ENCODE measurements at regions not wholly inside any gene's neighbourhood (a gene's known extent, or its start where the extent isn't known, plus 50 kb on each side); places are given as distances from the start of the nearest gene placed in this dataset.
"Not testable (repeated sequence)": the region's sequence is repeated elsewhere in the genome, so short reads cannot be mapped to it uniquely, and the experiment has no call there.

DNA sequence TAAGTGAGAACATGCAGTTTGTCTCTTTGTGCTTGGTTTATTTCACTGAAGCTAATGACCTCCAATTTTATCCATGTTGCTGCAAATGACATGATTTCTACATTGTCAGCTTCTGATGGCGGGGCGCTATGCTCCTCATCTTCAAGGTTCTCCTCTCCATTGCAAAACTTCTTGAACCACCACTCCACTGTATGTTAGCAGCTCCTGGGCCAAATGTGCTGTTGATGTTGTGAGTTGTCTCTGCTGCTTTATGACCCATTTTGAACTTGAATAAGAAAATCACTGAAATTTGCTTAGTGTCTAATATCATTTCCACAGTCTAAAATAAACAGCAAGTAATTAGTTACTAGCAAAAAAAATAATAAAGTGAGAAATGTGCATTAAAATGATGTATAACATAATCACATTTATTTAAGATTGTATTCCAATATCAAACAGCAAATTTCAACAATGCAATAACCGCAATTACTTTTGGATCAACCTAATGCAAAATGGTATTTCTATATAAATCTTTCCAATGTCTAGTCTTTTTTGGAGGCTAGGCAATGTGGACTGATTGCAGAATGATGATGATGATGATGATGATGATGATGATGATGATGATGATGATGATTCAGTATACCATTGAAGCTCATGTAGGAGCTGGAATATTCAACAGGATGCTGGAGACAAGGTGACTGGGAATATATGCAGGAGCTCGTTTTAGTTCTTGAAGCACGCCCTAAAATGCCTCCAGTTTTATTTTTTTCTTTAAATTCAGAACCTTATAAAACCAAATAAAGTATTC, 304.9 kb upstream of the KYNU start:
- DNase-seq (ENCODE audit: extremely low spot score): no peak
- ChIA-PET CTCF (no interaction called here), POLR2A (no interaction called here)
- TF ChIP-seq ZNF384 (IDR thresholded peaks at IDR 0.05) (no peak), L3MBTL2 (conservative IDR thresholded peaks at IDR 0.05) (no peak)

DNA sequence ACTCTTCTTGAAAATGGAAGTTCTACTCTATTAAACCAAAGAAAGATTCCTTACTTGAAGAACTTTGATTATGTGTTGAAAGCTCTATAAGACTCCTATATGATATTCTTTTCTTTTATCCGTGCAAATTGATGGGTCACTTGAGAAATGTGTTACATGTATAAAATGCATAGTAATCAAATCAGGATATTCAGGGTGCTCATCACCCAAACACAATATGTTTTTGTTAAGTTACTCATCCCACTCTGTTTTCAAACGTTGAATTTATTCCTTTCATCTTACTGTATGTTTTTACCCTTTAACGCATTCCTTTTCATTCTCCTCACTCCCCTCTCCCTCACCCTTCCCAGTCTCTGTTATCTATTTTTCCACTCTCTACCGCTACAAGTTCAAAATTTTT, 305.5 kb upstream of the KYNU start:
- ChIA-PET POLR2A (no interaction called here), CTCF (no interaction called here)
- no peak for DNase-seq (ENCODE audit: extremely low spot score)
- TF ChIP-seq FOXK2 (IDR thresholded peaks at IDR 0.05) (no peak), ARNT (IDR thresholded peaks at IDR 0.05) (no peak), FOXA1 (IDR thresholded peaks at IDR 0.05) (no peak), CTBP1 (IDR thresholded peaks at IDR 0.05; ENCODE audit: borderline replicate concordance) (no peak), TARDBP (IDR thresholded peaks at IDR 0.05) (no peak), HDGF (IDR thresholded peaks at IDR 0.05; ENCODE audit: borderline replicate concordance) (no peak)

DNA sequence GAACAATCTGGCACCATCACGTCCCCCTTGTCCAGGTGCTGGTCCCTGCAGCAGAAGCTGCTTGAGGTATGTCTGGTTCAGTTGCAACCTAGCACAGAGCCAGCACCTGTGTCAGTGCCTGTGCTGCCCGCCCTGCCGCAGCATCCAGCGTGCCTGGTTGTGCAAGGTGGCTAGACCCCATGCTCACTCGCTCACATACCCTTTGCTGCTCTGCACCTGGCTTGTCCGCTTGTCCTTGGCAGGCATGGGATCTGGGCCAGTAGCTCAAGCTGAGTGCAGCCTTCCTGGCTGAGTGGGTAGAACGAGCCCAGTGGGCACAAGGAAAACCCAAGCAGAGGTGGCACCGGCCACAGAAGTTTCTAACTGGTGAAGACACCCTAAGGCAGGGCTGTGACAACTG, 314.6 kb upstream of the KYNU start:
- no peak for TF ChIP-seq BHLHE40 (IDR thresholded peaks at IDR 0.05; ENCODE audit: borderline replicate concordance)
- TF ChIP-seq L3MBTL2 (conservative IDR thresholded peaks at IDR 0.05): no peak
- no peak for TF ChIP-seq LEF1 (IDR thresholded peaks at IDR 0.05; ENCODE audit: borderline replicate concordance)
- no peak for TF ChIP-seq FOXK2 (IDR thresholded peaks at IDR 0.05)
- TF ChIP-seq FOXM1 (IDR thresholded peaks at IDR 0.05; ENCODE audit: borderline replicate concordance): no peak
- TF ChIP-seq, protein P1, sequence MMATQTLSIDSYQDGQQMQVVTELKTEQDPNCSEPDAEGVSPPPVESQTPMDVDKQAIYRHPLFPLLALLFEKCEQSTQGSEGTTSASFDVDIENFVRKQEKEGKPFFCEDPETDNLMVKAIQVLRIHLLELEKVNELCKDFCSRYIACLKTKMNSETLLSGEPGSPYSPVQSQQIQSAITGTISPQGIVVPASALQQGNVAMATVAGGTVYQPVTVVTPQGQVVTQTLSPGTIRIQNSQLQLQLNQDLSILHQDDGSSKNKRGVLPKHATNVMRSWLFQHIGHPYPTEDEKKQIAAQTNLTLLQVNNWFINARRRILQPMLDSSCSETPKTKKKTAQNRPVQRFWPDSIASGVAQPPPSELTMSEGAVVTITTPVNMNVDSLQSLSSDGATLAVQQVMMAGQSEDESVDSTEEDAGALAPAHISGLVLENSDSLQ (IDR thresholded peaks at IDR 0.05): no peak
- no peak for TF ChIP-seq TARDBP (IDR thresholded peaks at IDR 0.05)
- no peak for TF ChIP-seq FOXA1 (IDR thresholded peaks at IDR 0.05)
- TF ChIP-seq ZNF384 (IDR thresholded peaks at IDR 0.05): no peak
- no peak for TF ChIP-seq SP1 (IDR thresholded peaks at IDR 0.05)
- no peak for TF ChIP-seq CTBP1 (IDR thresholded peaks at IDR 0.05; ENCODE audit: borderline replicate concordance)
- TF ChIP-seq HDGF (IDR thresholded peaks at IDR 0.05; ENCODE audit: borderline replicate concordance): no peak
- no peak for TF ChIP-seq SUZ12 (IDR thresholded peaks at IDR 0.05)
- TF ChIP-seq ELF4 (IDR thresholded peaks at IDR 0.05): no peak
- no peak for TF ChIP-seq ARNT (IDR thresholded peaks at IDR 0.05)
- ChIA-PET CTCF (no interaction called here), POLR2A (no interaction called here)
- DNase-seq (ENCODE audit: extremely low spot score): no peak

DNA sequence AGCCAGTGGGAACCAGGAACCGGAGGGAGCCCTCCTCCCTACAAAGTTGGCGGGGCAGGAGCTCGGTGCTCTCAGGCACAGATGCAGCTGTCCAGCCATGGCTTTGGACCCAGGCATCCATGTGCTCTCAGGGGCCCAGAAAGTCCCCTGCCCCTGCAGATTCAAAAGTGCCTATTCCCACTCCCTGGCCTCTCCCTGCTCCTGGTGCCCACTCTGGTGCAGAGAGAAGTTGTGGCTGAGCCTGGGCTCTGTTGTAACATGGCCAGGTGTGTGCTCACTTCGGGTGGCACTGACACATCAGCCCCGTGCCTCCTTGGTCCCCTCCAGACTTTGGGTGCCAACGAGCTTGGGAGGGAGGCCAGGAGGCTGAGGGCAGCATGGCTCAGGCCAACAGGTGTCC, 315.8 kb upstream of the KYNU start:
- TF ChIP-seq ELF4 (IDR thresholded peaks at IDR 0.05) (no peak), FOXM1 (IDR thresholded peaks at IDR 0.05; ENCODE audit: borderline replicate concordance) (no peak), BHLHE40 (IDR thresholded peaks at IDR 0.05; ENCODE audit: borderline replicate concordance) (no peak), FOXK2 (IDR thresholded peaks at IDR 0.05) (no peak), SP1 (IDR thresholded peaks at IDR 0.05) (no peak), LEF1 (IDR thresholded peaks at IDR 0.05; ENCODE audit: borderline replicate concordance) (no peak)
- TF ChIP-seq, protein P1 (IDR thresholded peaks at IDR 0.05): no peak
- CTCF ChIA-PET: no interaction called here
- DNase-seq (ENCODE audit: extremely low spot score): no peak
- POLR2A ChIA-PET: no interaction called here

DNA sequence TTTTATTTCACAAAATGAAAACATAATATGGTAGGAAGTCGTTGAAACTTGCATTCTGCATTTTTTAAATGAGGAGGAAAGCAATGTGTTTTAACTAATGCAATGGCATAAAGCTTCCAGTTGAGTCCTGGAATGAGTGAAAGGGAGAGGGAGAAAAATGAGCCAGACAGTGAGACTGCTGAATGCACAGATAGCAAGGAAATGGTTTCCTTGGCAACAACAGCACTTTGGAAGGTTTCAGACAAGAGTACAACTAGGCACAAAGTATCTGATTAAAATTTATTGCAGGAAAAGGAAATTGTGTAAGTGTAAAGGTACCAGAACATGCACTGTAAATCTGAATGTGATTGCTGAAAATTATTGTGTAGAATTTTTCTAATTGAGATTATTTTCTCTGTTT, 320.1 kb upstream of the KYNU start:
- POLR2A ChIA-PET: no interaction called here
- DNase-seq (ENCODE audit: extremely low spot score): no peak
- CTCF ChIA-PET: no interaction called here
- no peak for TF ChIP-seq ZNF384 (IDR thresholded peaks at IDR 0.05)
- TF ChIP-seq FOXM1 (IDR thresholded peaks at IDR 0.05; ENCODE audit: borderline replicate concordance): no peak
- no peak for TF ChIP-seq NFRKB (IDR thresholded peaks at IDR 0.05)
- no peak for TF ChIP-seq SP1 (IDR thresholded peaks at IDR 0.05)
- TF ChIP-seq TARDBP (IDR thresholded peaks at IDR 0.05): no peak
- no peak for TF ChIP-seq L3MBTL2 (conservative IDR thresholded peaks at IDR 0.05)
- TF ChIP-seq BHLHE40 (IDR thresholded peaks at IDR 0.05; ENCODE audit: borderline replicate concordance): no peak
- TF ChIP-seq LEF1 (IDR thresholded peaks at IDR 0.05; ENCODE audit: borderline replicate concordance): no peak
- no peak for TF ChIP-seq SUZ12 (IDR thresholded peaks at IDR 0.05)
- no peak for TF ChIP-seq FOXA1 (IDR thresholded peaks at IDR 0.05)
- no peak for TF ChIP-seq ELF4 (IDR thresholded peaks at IDR 0.05)

DNA sequence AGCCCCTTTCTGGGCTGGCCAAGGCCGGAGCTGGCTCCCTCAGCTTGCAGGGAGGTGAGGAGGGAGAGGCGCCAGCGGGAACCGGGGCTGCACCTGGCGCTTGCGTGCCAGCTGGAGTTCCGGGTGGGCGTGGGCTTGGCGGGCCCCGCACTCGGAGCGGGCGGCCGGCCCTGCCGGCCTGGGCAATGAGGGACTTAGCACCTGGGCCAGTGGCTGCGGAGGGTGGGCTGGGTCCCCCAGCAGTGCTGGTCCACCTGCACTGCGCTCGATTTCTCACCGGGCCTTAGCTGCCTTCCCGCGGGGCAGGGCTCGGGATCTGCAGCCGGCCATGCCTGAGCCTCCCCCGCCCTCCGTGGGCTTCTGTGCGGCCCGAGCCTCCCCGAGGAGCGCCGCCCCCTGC, 331.5 kb upstream of the KYNU start:
- DNase-seq (ENCODE audit: extremely low spot score); POLR2A ChIA-PET; CTCF ChIA-PET: not testable (repeated sequence)

DNA sequence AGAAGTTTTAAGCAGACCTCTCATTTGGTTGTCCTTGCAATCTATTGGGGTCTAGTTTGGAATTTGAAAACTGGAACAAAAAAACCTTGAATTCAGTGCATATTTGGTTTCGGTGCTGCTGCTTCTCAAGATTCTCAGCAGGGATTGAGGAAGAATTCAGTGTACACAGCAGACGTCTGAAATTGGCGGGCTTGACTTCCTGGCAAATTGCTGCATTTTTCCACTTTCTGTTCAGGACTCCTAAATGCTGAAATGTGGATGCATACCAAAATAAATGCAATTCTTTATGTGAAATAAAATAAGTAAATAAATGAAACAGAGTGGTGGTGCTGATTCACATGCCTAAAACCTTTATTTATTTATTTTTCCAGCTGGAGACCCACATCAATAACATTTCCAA, 332.4 kb upstream of the KYNU start:
- no peak for TF ChIP-seq LEF1 (IDR thresholded peaks at IDR 0.05; ENCODE audit: borderline replicate concordance)
- TF ChIP-seq FOXM1 (IDR thresholded peaks at IDR 0.05; ENCODE audit: borderline replicate concordance): no peak
- no peak for TF ChIP-seq FOXA1 (IDR thresholded peaks at IDR 0.05)
- TF ChIP-seq NFRKB (IDR thresholded peaks at IDR 0.05): no peak
- TF ChIP-seq ZNF384 (IDR thresholded peaks at IDR 0.05): no peak
- TF ChIP-seq CTBP1 (IDR thresholded peaks at IDR 0.05; ENCODE audit: borderline replicate concordance): no peak
- TF ChIP-seq SP1 (IDR thresholded peaks at IDR 0.05): no peak
- no peak for TF ChIP-seq BHLHE40 (IDR thresholded peaks at IDR 0.05; ENCODE audit: borderline replicate concordance)
- no peak for TF ChIP-seq SUZ12 (IDR thresholded peaks at IDR 0.05)
- TF ChIP-seq, protein P1 (IDR thresholded peaks at IDR 0.05): no peak
- TF ChIP-seq TARDBP (IDR thresholded peaks at IDR 0.05): no peak
- CTCF ChIA-PET: no interaction called here

More for the DNA sequence above, 332.4 kb upstream of the KYNU start:
- POLR2A ChIA-PET: no interaction called here
- no peak for DNase-seq (ENCODE audit: extremely low spot score)
